Gastroesophageal sphincter (tissue), 4 donors: ENCODE measurements at regions not wholly inside any gene's neighbourhood (a gene's known extent, or its start where the extent isn't known, plus 50 kb on each side); places are given as distances from the start of the nearest gene placed in this dataset.

Source experiments
- ATAC-seq: fragments of 150-250 bp; one replicate; pipeline ENCODE4 v1.9.1; 2016; ENCODE audit warnings: mild to moderate bottlenecking, moderate library complexity
- H3K27ac ChIP-seq, 4 donors: fragments of 200-600 bp; sonication (generic) in 3 of 4; 1 replicate in 3 of 4; 2 replicates in 1 of 4; pipeline ENCODE4 v1.5.1; 2016 to 2019
- H3K27me3 ChIP-seq: fragments of 200-600 bp; sonication (generic); one replicate; pipeline ENCODE4 v1.5.1; 2019
- H3K36me3 ChIP-seq, 2 donors: fragments of 200-600 bp; sonication (generic); one replicate each; pipeline ENCODE4 v1.5.1; 2019; ENCODE audit warnings: control low read depth in 1 of 2
- H3K4me1 ChIP-seq, 3 donors: fragments of 200-600 bp; sonication (generic); 1 replicate in 2 of 3; 2 replicates in 1 of 3; pipeline ENCODE4 v1.5.1; 2016 to 2019; ENCODE audit warnings: control low read depth in 2 of 3
- H3K4me3 ChIP-seq, 2 donors: fragments of 200-600 bp; sonication (generic); one replicate each; pipeline ENCODE4 v1.5.1; 2019; ENCODE audit warnings: mild to moderate bottlenecking in 1 of 2, moderate library complexity in 1 of 2
- H3K9me3 ChIP-seq, 3 donors: fragments of 200-600 bp; sonication (generic); one replicate each; pipeline ENCODE4 v1.5.1; 2017 to 2019; ENCODE audit warnings: control low read depth in 2 of 3
- CTCF ChIP-seq, 4 experiments: fragments of 200-600 bp in 2 of 4; fragments of 450-650 bp in 2 of 4; sonication (generic) in 1 of 4; IDR thresholded peaks; one replicate each; pipeline ENCODE4 v1.5.1; 2017 to 2019; ENCODE audit warnings: antibody characterized with exemption in 4 of 4, mild to moderate bottlenecking in 2 of 4, moderate library complexity in 2 of 4
- EP300 ChIP-seq: sonication (generic); formaldehyde crosslinking; IDR thresholded peaks from one replicate; pipeline ENCODE4 v1.6.1; 2017; ENCODE audit warnings: antibody characterized with exemption, mild to moderate bottlenecking
- POLR2A ChIP-seq, 2 donors: fragments of 450-650 bp; IDR thresholded peaks; one replicate each; pipeline ENCODE4 v1.6.1; 2017; ENCODE audit warnings: antibody characterized with exemption in 2 of 2, mild to moderate bottlenecking in 2 of 2, moderate library complexity in 1 of 2
- POLR2AphosphoS5 ChIP-seq: sonication (generic); formaldehyde crosslinking; IDR thresholded peaks from one replicate; pipeline ENCODE4 v1.6.1; 2017; ENCODE audit warnings: antibody characterized with exemption
- WGBS, 2 donors: methylation state at CpG; one replicate each; pipeline ENCODE4 v1.1.5; 2018; ENCODE audit warnings: low coverage in 1 of 2; 5-methylcytosine and 5-hydroxymethylcytosine counted together

- no peak overlapping the region for H3K4me3 ChIP-seq
- no peak for ATAC-seq
- no peak overlapping the region for H3K27ac ChIP-seq
- TF ChIP-seq EP300 (no peak), CTCF (IDR thresholded peaks at IDR 0.05) (no peak), POLR2A (IDR thresholded peaks at IDR 0.05) (no peak), POLR2AphosphoS5 (no peak)
- no peaks in the 10 kb centered on the region for H3K27me3 ChIP-seq
- no peaks in the 10 kb centered on the region for H3K9me3 ChIP-seq
- H3K4me1 ChIP-seq = no peaks in the 10 kb centered on the region
- H3K36me3 ChIP-seq = no peaks in the 10 kb centered on the region
Measured at GRCh38 chr2:185391543-185391942, 347.1 kb upstream of the FSIP2 start.

- no peaks in the 10 kb centered on the region for H3K27me3 ChIP-seq
- H3K9me3 ChIP-seq = no peaks in the 10 kb centered on the region
- TF ChIP-seq POLR2AphosphoS5 (no peak), POLR2A (IDR thresholded peaks at IDR 0.05) (no peak), CTCF (IDR thresholded peaks at IDR 0.05) (no peak), EP300 (no peak)
- WGBS, 2 donors = 73 to 74% methylated on average over 4 of the region's 5 CpGs
- ATAC-seq = no peak
- H3K4me1 ChIP-seq = no peaks in the 10 kb centered on the region
- H3K27ac ChIP-seq = no peak overlapping the region
- no peaks in the 10 kb centered on the region for H3K36me3 ChIP-seq
- H3K4me3 ChIP-seq = no peak overlapping the region
Measured at GRCh38 chr2:185393091-185393490, 345.5 kb upstream of the FSIP2 start.

GRCh38 chr2:185402474-185402873, 336.1 kb upstream of the FSIP2 start:
- no peak overlapping the region for H3K4me3 ChIP-seq

GRCh38 chr2:185404578-185404977, 334.0 kb upstream of the FSIP2 start:
- H3K4me1 ChIP-seq = no peaks in the 10 kb centered on the region
- no peaks in the 10 kb centered on the region for H3K9me3 ChIP-seq
- no peak overlapping the region for H3K27ac ChIP-seq
- H3K27me3 ChIP-seq = no peaks in the 10 kb centered on the region
- TF ChIP-seq POLR2AphosphoS5 (no peak), EP300 (no peak), CTCF (IDR thresholded peaks at IDR 0.05) (no peak), POLR2A (IDR thresholded peaks at IDR 0.05) (no peak)
- H3K4me3 ChIP-seq = no peak overlapping the region
- whole genome bisulfite sequencing, 2 donors = 23 to 28% methylated on average over 2 of the region's 2 CpGs
- no peaks in the 10 kb centered on the region for H3K36me3 ChIP-seq
- no peak for ATAC-seq

More at GRCh38 chr2:185402474-185402873, 336.1 kb upstream of the FSIP2 start:
- H3K9me3 ChIP-seq = no peaks in the 10 kb centered on the region
- no peaks in the 10 kb centered on the region for H3K4me1 ChIP-seq
- H3K36me3 ChIP-seq = no peaks in the 10 kb centered on the region
- TF ChIP-seq POLR2A (IDR thresholded peaks at IDR 0.05) (no peak), EP300 (no peak), CTCF (IDR thresholded peaks at IDR 0.05) (no peak), POLR2AphosphoS5 (no peak)
- no peak overlapping the region for H3K27ac ChIP-seq
- no peak for ATAC-seq
- WGBS, 2 donors = 78 to 86% methylated on average over 1 of the region's 1 CpG
- no peaks in the 10 kb centered on the region for H3K27me3 ChIP-seq

GRCh38 chr2:185417111-185417510, 321.5 kb upstream of the FSIP2 start:
- Histone ChIP-seq H3K4me1 (no peaks in the 10 kb centered on the region), H3K9me3 (no peaks in the 10 kb centered on the region), H3K27me3 (no peaks in the 10 kb centered on the region), H3K27ac (no peak overlapping the region), H3K36me3 (no peaks in the 10 kb centered on the region), H3K4me3 (no peak overlapping the region)
- 89 to 96% methylated on average over 3 of the region's 3 CpGs for WGBS, 2 donors
- TF ChIP-seq POLR2AphosphoS5 = no peak
- TF ChIP-seq POLR2A (IDR thresholded peaks at IDR 0.05) = no peak
- TF ChIP-seq CTCF (IDR thresholded peaks at IDR 0.05) = no peak
- TF ChIP-seq EP300 = no peak
- no peak for ATAC-seq
